Activated CD4-positive, alpha-beta T cell treated with anti-CD3 and anti-CD28 coated beads, Interleukin-2, amount 50 U/mL, for 1 hour (primary cell): ENCODE measurements at regions not wholly inside any gene's neighbourhood (a gene's known extent, or its start where the extent isn't known, plus 50 kb on each side); places are given as distances from the start of the nearest gene placed in this dataset.
"Not testable (repeated sequence)": the region's sequence is repeated elsewhere in the genome, so short reads cannot be mapped to it uniquely, and the experiment has no call there.

Source experiments
- DNase-seq: peaks from one replicate; pipeline ENCODE4 v3.0.0-alpha.2; 2020

DNA sequence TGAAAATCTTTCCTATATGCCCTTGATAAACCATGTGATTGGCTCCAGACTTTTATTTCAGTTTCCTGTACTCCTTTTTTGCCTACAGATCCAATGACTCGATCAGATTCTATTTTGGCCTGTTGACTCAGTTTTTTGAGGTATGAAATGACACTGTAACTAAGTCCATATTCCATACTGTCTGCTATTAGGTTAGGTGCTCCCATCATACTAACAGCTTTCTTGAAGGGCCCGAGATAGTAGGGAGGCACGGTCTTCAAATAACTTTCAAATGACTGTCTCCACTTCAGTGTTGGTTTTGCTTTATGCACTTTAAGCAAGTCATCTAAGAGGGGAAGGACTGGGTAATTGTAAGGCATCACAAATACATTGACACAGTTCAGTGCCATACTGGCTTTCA is 295.4 kb upstream of the DAB2 start:
- DNase-seq: no peak

DNA sequence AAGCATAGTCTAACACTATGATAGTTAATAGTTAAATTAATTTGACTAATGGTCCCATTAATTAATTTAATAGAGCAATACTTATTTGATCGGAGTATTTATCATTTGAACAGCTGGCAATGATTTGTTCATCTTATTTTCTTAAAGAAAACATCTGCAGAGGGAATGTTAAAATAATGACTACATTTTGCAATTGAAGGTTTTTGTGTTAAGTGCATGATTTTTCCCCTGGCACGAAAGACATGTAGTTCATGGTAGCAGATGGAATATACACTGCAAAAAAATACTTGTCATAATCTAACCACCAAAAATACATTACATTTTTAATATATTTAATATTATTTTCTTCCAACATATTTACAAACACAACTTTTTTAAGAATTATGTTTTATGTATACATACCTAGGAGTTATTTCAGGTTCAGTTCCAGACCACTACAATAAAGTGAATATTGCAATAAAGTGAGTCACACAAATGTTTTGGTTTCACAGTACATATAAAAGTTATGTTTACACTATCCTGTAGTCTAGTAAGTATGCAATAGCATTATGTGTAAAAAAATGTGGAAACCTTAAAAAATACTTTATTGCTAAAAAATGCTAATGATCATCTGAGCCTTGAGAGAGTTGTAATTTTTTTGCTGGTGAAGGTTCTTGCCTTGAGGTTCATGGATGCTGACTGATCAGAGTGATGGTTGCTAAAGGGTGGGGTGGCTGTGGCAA is 292.6 kb upstream of the DAB2 start:
- no peak for DNase-seq

DNA sequence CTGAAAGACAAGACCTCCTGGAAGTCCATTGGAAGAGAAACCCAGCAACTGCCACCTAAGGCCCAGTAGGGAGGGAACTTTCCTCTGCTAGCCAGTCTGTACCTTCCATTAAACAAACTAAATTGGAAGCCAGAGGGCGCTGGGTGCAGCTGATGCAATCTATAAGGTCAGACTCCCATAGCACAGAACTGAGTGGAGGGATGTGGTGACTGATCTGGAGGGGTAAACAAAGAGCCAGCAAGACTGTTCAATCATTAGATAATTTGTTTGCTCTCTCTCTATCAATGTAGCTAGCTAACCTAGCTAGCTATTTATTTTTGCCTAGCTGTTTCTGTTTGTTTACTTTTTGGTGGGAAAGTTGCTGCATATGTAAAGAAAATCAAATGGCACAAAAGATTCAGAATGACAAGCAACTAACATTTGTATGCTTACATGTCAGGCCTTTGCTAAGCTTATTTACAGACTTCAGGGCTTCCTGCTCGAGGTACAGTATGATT is 291.8 kb upstream of the DAB2 start:
- peak; percentile 13 for DNase-seq

DNA sequence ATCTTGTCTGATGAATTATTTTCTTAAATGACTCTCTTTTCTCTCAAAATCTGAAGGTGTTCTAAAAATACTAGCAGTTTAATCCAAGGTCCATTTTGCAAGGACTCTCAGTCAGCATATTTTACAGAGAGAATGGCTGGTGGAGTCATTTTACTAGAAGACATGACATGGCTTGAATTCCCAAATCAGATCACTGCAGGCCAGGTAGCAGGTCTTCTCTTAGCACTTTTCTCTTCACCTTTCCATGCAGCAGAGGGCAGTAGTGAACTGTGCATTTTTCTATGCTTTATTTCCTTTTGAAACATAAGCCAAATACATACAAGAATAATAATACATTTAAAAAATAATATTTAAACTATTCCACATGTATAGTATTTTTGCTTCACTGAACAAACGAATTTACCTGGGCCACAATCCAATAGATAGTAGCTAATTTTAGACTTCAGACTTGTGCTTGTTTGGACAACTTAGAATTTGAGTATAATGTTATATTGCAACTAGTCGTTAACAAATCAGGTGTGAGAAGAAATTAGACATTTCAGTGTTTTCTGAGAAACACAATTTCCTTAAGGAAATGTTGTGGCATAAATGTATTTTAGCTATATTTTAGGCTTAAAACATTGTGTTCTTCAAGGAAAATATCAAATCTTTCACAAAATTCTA is 289.4 kb upstream of the DAB2 start:
- DNase-seq: peak; percentile 15

DNA sequence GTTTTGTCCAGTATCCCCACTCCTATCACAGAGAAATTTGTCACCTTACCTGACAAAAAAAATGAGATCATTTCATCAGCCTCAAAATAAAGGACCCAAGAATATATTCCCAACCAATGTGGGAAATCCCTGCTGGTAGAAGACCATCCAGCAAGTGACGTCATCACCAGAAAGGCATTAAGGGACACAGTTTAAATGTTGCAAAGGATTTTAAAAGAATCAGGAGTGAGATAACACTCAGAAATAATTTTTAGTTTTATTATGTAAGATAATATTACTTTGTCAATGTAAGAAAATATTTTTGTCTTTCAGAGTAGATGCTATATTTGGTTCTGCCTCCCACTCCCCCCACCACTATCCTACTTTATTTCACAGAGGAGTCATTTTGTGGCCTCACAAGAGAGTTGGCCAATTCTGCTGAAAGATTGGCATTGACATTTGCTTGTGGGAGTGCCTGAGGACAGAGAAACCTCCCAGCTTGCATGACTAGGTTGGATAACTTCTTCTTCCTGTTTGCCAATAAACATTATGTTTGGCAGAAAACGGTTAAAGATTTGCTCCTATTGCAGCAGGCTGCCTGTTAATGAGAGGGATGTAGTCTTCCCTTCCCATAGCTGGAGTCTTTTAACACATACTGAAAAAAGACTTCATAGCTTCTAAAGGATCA is 288.6 kb upstream of the DAB2 start:
- no peak for DNase-seq

DNA sequence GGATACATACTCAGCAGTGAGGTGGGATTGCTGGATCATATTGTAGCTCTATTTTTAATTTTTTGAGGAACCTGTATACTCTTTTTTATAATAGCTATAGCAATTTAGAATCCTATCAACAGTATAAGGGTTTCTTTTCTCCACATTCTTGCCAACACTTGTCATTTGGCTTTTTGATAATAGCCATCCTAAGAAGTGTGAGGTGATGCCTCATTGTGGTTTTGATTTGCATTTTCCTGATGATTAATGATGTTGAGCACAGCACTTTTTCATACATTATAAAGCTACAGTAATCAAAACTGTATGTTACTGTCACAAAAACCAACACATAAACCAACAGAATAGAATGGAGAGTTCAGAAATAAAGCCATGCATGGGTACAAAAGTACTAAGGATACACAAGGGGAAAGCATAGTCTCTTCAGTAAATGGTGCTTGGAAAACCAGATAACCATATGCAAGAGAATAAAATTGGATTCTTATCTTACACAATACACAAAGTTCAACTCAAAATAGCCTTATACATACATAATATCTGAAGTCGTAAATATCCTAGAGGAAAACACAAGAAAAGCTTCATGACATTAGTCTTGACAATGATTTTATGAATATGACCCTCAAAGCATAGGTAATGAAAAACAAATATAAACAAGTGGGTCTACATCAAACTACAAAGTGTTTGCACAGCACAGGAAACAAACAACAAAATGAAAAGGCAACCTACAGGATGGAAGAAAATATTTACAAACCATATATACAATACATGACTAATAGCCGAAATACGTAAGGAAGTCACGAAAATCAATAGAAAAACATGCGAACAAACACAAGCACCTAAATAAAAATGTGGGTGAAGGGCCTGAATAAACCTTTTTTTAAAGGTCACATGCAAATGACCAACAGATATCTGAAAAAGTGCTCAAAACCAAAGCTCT is 287.8 kb upstream of the DAB2 start:
- DNase-seq: no peak

DNA sequence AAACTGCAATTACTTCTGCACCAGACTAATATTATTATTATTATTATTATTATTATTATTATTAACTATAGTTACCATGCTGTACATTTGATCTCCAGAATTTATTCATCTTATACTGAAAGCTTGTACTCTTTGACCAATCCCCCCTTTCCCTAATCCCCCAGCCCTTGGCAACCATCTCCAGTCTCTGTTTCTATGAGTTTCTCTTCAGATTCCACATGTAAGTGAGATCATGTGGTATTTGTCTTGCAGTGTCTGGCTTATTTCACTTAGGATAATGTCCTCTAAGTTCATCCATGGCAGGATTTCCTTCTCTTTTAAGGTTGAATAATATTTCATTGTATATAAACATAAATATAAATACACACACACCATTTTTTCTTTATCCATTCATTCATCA is 287.0 kb upstream of the DAB2 start:
- no peak for DNase-seq

DNA sequence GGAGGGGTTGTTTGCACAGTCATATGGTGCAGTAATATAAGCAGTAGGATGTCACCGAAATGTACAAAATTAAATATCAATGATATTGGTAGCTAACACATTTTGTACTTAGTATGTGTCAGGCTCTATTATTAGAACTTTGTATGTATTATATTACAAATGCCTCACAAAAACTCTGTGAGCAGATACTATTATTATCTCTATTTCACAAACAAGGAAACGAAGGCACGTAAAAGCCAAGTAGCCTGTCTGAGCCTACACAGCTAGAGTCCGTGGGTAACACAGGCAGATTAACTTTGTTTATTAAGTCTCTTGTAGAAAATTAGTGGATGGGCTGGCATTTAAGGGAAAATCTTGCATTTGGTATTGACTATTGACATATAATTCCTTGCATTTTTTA is 284.3 kb upstream of the DAB2 start:
- DNase-seq: no peak

DNA sequence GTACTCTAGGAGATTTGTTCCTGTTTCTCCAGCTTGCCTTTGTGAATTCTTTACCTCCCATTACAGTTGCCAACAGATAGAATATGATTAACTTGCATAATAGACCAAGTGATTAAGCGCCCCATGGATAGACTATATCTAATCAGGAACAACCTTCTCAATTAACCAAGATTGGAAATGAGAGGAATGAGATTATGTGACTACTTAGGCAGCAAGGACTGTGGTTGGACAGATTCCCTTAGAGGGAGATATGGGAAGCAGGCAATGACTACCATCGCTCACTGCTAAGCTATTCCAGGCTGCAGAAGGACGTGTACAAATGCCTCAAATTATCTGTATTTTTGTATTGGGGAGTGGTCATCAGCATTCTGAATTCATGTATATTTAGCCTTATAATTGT is 278.1 kb upstream of the DAB2 start:
- DNase-seq: no peak

DNA sequence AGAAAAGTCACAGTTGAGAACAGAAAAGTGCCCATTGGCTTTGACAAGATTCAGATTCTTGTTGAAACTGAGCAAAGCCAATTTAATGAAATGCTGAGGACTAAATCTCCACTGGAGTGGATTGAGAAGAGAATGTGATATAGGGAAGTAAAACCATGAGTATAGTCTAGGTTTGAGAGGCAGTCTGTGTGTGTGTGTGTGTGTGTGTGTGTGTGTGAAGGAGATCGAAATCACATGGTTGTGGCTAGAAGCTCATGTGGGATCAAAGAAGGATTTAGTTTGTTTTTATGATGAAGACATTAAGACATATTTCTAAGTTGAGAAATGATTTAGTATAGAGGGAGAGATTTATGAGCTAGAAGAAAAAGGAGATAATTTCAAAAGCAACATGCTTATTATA is 275.7 kb upstream of the DAB2 start:
- no peak for DNase-seq

DNA sequence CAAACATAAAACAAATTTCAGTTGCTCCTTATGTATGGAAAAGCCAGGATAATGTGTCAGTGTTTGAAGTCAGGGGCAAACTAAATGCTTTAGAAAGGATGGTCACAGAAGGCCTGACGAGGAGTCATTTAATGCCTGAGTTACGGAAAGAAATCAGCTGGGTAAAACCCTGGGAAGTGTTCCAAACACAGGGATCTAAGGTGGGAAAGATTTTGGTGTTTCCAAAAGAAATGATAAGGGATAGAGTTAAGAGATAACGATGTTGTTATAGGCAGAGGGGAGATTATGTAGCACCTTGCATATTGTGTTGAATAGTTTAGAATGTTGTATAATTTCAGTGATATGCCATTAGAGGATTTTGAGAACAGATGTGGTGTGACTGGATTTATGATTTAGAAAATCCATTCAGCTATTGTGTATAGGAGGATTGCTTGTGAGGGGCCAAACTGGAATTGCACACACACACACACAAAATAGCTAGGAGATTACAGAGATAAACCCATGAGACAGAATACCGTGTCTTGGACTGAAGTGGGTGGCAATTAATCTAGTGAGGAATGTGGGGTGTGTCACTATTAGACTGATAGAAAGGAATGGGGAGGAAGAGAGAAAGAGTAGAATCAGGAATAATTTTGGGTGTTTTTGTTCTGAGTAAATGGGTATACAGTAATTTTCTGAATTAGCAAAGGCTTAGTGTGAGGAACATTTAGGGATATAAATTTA is 274.2 kb upstream of the DAB2 start:
- no peak for DNase-seq

DNA sequence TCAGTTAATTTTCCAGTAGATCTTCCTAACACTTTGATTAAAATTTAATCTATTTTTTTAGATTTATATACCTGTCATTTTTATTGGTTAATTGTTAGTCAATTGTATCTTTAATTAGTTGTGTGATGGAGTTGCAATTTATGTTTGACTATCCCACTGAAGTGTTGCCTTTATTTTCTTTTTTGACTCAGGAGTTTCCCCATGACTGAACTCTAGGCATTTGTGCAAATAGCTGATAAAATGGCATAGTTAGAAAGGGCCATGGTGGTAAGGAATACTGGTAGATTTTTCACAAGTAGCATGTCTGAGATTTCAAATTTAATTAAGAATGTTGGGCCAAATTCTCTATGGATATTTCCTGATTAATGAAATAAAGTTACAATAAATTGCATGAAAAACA is 273.1 kb upstream of the DAB2 start:
- DNase-seq: no peak

DNA sequence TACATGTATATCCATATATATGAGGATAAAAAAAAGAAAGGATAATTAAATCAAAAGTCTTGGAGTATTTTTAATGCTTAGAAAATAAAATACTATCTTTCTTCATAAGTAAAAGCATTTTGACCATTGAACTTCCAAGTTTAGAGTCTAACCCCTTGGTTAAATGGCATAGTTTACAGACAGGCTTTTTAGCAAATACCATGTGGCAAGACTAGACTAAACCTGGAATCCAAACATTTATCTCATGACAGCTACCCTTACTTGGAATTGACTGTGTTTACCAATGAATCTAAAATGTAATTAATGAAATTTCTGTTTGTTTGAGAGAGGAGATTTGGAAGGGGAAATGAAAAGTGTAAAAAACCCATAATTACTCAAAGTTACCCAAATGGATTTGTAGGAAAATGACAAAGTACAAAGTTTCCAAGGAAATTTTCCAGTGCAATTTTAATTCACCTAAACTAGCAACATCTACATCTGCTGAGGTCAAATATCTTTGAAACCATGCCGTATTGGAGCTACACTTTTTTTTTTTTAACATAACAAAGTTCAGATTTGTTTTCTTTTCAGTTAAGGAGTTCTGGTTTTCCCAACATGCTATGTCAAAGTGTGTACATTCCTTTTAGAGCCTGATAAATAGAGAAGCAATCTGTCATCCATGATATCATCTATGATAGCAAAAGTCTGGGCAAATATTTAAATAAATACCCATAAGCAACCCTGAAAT is 272.1 kb upstream of the DAB2 start:
- DNase-seq: no peak

DNA sequence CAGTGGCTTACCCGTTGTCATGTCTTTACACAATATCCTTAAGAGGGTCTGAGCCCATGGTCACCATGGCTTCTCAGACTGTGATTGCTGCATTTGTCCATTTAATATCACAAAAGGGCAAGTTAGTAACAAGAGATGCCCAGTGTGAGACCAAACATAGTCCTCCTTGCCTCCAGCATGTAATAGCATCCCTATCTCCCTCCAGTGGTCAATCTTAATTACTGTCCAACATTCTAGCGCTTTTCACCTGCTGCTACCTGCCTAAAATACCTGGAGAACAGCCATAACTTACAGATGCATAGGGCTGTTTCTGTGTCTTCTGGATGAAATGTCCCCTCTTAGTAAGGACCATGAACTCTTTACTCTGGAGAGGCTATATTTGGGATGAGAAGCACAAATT is 267.2 kb upstream of the DAB2 start:
- DNase-seq: no peak

DNA sequence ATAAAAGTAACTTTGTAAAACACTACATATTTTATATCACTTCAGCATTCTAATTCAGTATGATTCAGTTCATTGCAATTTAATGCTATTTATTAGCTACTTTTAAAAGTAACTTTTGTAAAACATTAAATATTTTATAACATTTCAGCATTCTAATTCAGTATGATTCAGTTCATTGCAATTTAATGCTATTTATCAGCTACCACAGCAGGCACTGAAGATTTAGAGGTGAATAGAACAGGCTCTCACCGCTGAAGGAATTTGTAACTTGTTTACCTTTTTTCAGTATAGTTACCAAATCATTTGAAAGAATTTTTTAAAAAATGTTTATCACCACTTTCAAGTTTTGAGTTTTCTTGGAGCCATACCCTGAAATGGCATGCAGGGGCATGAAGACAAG is 266.4 kb upstream of the DAB2 start:
- no peak for DNase-seq

DNA sequence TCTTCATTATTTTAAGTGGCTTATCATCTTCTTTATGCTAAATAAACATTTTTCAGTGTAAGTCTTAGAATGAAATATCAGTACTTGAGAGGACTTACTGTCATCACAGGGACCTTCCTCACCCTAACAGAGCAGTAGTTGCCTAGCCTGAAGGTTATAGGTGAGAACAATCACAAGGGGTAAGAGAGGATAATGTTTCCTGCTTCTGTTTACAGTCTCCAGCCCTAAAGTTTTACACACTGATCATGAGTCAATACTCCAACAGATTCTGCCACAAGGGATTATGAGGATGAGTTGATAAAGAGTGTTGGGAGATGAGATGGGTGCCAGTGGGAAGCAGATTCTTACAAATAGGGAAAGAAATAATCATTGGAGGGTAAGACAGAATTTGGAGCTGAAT is 265.1 kb upstream of the DAB2 start:
- DNase-seq: no peak

DNA sequence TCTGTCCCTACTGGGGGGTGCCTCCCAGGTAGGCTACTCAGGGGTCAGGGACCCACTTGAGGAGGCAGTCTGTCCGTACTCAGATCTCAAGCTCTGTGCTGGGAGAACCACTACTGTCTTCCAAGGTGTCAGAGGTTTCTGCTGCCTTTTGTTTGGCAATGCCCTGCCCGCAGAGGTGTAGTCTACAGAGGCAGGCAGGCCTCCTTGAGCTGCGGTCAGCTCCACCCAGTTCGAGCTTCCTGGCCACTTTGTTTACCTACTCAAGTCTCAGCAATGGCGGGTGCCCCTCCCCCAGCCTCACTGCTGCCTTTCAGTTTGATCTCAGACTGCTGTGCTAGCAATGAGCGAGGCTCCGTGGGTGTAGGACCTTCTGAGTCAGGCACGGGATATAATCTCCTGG is 263.1 kb upstream of the DAB2 start:
- not testable (repeated sequence) for DNase-seq

DNA sequence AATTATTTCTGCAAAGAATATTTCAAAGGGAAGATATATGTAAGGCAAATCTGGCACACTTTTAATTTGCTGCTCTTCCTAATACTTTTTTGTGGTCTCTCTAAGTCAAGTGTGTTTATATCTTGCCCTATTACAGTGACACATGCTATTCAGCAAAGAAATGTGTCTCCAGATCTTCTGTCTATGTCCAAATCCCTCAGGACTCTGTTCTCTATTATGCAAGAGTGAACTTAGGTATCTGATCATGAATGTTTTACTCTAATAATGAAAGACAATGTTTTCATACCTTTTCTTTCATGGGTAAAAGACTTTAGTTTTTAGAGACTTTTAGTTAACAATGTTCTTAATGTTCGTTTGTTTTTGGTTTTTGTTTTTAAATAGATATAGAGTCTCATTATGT is 255.4 kb upstream of the DAB2 start:
- DNase-seq: no peak

DNA sequence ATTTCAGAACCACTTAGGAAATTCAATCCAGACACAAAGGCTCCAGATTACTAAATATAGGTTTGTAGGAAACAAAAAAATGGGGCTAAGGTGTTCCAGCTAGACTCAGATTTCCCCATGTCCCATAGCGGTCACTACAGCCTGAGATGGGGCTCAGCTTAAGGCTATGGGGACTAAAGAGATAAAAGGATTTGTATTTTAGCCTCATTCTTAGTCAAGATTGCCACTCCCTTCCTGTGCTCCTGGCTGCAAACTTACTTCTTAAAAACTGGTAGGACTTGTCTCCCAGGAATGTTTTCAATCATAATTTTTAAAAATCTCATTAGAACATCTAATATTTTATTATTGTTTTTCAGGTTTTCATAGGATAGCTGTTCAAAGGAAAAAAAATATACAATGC is 253.8 kb upstream of the DAB2 start:
- DNase-seq: no peak

DNA sequence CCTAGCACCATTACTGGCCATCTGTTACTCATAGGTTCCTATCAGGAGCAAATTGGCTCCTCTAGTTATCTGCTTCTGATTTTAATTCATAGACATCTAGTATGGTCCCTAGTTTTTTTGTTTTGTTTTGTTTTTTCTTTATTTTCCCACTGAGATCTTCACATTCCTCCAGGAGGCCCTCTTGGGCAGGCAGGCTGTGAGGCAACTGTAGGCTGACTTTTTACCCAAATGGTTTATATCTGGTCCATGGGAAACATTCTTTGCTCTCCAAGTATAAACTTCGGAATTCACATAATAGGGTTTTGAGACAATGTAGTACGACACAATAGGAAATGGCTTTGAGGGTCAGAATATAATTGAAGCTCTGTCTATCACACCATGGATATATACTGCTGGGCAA is 250.9 kb upstream of the DAB2 start:
- DNase-seq: no peak

DNA sequence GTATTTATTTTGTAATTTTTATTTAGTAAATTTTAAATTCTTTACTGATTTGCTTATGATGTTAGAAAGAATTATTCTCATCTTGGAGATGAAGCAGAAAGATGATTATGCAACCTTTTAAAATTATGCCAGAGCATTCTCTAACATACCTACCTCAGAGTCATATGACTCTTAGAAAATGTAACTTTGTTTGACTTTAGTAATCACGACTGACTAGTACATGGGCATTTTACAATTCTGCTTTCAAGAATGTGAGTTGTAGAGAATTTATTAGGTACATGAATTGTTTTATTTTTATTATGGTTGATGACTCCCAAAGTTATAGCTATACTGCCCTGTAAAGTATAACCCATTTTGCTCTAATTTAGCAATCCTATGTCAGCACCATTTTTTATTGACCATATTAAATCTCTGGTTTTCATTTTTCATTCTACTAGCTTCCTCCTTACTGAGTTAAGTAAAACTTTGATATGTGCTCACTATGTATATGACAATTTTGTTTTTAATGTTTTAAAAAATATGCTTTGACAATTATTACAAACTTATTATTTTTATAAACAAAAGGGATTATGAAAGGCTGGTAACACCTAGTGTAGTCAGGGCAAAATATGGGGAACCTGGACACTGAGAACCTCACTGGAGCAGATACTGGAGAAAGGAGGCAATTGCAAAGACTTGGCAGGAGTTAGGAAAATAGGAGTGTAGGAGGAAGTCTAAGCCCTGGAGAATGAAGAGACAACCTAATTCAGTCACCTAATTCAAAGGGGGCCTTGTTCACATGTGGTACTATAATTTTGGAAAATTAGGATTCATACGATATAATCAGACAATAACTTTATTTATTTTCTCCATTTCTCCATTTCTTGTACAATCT is 249.7 kb upstream of the DAB2 start:
- DNase-seq: no peak
